ENCODE measurements at regions not wholly inside any gene's neighbourhood (a gene's known extent, or its start where the extent isn't known, plus 50 kb on each side); places are given as distances from the start of the nearest gene placed in this dataset.

DNA sequence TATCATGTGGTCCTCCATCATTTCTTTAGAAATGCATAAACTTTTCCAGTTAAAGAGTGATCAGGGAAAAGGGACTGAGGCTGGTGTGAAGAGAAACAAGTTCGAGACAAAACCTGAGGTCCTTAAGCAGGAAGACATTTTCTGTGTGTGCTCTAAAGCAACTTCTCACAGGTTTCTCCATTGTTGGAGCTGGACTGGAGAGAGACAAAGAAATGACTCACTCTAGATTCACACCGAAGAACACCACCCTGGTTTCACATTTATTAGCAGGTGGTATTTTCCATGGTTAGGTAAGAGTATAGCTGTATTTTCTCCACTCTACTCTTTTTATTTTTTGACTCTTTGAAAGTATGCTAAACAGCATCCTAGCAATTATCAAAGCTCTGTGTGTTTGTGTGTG lies 736.4 kb downstream of the KCNA4 start:
- Histone ChIP-seq H3K9ac (ENCODE audit: low read depth in 1 of 3, low read length in 3 of 3) (no peak overlapping the region), H3K27ac (ENCODE audit: low read depth, low read length) (no peak overlapping the region), H3K4me1 (ENCODE audit: control insufficient read depth in 3 of 3, insufficient read depth in 3 of 3, low read length in 3 of 3) (no peaks in the 10 kb centered on the region), H3K4me3 (ENCODE audit: low read length in 3 of 3) (no peak overlapping the region), H3K27me3 (ENCODE audit: control insufficient read depth in 3 of 3, insufficient read depth in 3 of 3, low read length in 3 of 3) (no peaks in the 10 kb centered on the region), H3K9me3 (ENCODE audit: control insufficient read depth in 3 of 3, low read length in 3 of 3) (no peaks in the 10 kb centered on the region), H3K36me3 (ENCODE audit: control insufficient read depth in 3 of 3, insufficient read depth in 3 of 3, low read length in 3 of 3) (no peaks in the 10 kb centered on the region)

- no peak overlapping the region for H3K4me3 ChIP-seq (ENCODE audit: low read length in 3 of 3)
- no peaks in the 10 kb centered on the region for H3K36me3 ChIP-seq (ENCODE audit: control insufficient read depth in 3 of 3, insufficient read depth in 3 of 3, low read length in 3 of 3)
- no peak overlapping the region for H3K9ac ChIP-seq (ENCODE audit: low read depth in 1 of 3, low read length in 3 of 3)
- H3K27me3 ChIP-seq (ENCODE audit: control insufficient read depth in 3 of 3, insufficient read depth in 3 of 3, low read length in 3 of 3): no peaks in the 10 kb centered on the region
- no peaks in the 10 kb centered on the region for H3K9me3 ChIP-seq (ENCODE audit: control insufficient read depth in 3 of 3, low read length in 3 of 3)
- no peaks in the 10 kb centered on the region for H3K4me1 ChIP-seq (ENCODE audit: control insufficient read depth in 3 of 3, insufficient read depth in 3 of 3, low read length in 3 of 3)
- H3K27ac ChIP-seq (ENCODE audit: low read depth, low read length): no peak overlapping the region
Observed at GRCh38 chr11:29279716-29280115, 737.1 kb downstream of the KCNA4 start.

DNA sequence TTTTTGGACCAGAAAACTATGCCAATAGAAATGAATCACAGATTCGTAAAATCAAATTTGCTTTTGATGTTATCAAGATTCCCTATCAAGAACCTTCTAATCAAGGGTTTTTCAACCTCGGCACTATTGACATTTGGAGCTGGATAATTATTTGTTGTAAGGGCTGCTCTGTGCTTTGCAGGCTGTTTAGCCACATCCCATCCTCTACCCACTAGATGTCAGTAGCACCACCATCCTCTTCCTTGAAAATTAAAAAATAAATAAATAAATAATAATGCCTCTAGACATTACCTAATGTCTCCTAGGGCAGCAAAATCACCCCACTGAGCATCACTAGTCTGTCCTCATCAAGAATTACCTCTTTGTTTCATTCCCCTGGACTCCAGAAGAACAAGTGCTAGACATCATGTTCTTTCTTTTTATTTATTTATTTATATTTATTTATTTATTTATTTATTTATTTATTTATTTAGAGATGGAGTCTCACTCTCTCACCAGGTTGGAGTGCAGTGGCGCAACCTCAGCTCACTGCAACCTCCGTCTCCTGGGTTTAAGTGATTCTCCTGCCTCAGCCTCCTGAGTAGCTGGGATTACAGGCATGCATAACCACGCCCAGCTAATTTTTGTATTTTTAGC lies 744.7 kb downstream of the KCNA4 start:
- no peaks in the 10 kb centered on the region for H3K36me3 ChIP-seq (ENCODE audit: control insufficient read depth in 3 of 3, insufficient read depth in 3 of 3, low read length in 3 of 3)
- no peak overlapping the region for H3K4me3 ChIP-seq (ENCODE audit: low read length in 3 of 3)
- H3K4me1 ChIP-seq (ENCODE audit: control insufficient read depth in 3 of 3, insufficient read depth in 3 of 3, low read length in 3 of 3): no peaks in the 10 kb centered on the region
- H3K27ac ChIP-seq (ENCODE audit: low read depth, low read length): no peak overlapping the region
- no peak overlapping the region for H3K9ac ChIP-seq (ENCODE audit: low read depth in 1 of 3, low read length in 3 of 3)
- H3K9me3 ChIP-seq (ENCODE audit: control insufficient read depth in 3 of 3, low read length in 3 of 3): no peaks in the 10 kb centered on the region
- H3K27me3 ChIP-seq (ENCODE audit: control insufficient read depth in 3 of 3, insufficient read depth in 3 of 3, low read length in 3 of 3): no peaks in the 10 kb centered on the region

DNA sequence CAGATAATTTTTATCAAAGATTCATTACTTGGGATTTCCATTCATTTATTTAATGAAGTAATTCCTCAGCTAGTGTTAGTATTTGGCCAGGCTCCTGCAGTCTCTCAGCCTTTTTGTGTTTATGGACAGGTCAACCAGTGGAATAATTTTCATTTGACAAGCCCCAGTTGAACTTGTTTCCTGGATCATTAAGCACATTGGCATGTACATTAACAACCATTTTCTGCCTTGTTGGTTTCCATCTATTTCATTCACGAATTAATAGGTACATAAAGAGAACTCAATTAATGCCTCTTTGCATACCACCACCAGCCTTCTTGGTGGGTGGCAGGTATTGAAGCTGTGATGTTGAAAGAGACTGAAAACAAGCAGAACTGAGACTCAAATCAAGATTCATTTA lies 745.2 kb downstream of the KCNA4 start:
- Histone ChIP-seq H3K27me3 (ENCODE audit: control insufficient read depth in 3 of 3, insufficient read depth in 3 of 3, low read length in 3 of 3) (no peaks in the 10 kb centered on the region), H3K9ac (ENCODE audit: low read depth in 1 of 3, low read length in 3 of 3) (no peak overlapping the region), H3K4me3 (ENCODE audit: low read length in 3 of 3) (no peak overlapping the region), H3K9me3 (ENCODE audit: control insufficient read depth in 3 of 3, low read length in 3 of 3) (no peaks in the 10 kb centered on the region), H3K4me1 (ENCODE audit: control insufficient read depth in 3 of 3, insufficient read depth in 3 of 3, low read length in 3 of 3) (no peaks in the 10 kb centered on the region), H3K36me3 (ENCODE audit: control insufficient read depth in 3 of 3, insufficient read depth in 3 of 3, low read length in 3 of 3) (no peaks in the 10 kb centered on the region), H3K27ac (ENCODE audit: low read depth, low read length) (no peak overlapping the region)

GRCh38 chr11:29268733-29269132 lies 748.1 kb downstream of the KCNA4 start:
- H3K27ac ChIP-seq (ENCODE audit: low read depth, low read length): no peak overlapping the region
- H3K9ac ChIP-seq (ENCODE audit: low read depth in 1 of 3, low read length in 3 of 3): no peak overlapping the region
- no peaks in the 10 kb centered on the region for H3K9me3 ChIP-seq (ENCODE audit: control insufficient read depth in 3 of 3, low read length in 3 of 3)
- no peak overlapping the region for H3K4me3 ChIP-seq (ENCODE audit: low read length in 3 of 3)
- no peaks in the 10 kb centered on the region for H3K4me1 ChIP-seq (ENCODE audit: control insufficient read depth in 3 of 3, insufficient read depth in 3 of 3, low read length in 3 of 3)
- no peaks in the 10 kb centered on the region for H3K27me3 ChIP-seq (ENCODE audit: control insufficient read depth in 3 of 3, insufficient read depth in 3 of 3, low read length in 3 of 3)
- H3K36me3 ChIP-seq (ENCODE audit: control insufficient read depth in 3 of 3, insufficient read depth in 3 of 3, low read length in 3 of 3): no peaks in the 10 kb centered on the region

- Histone ChIP-seq H3K4me1 (ENCODE audit: control insufficient read depth in 3 of 3, insufficient read depth in 3 of 3, low read length in 3 of 3) (no peaks in the 10 kb centered on the region), H3K27ac (ENCODE audit: low read depth, low read length) (no peak overlapping the region), H3K27me3 (ENCODE audit: control insufficient read depth in 3 of 3, insufficient read depth in 3 of 3, low read length in 3 of 3) (no peaks in the 10 kb centered on the region), H3K9me3 (ENCODE audit: control insufficient read depth in 3 of 3, low read length in 3 of 3) (no peaks in the 10 kb centered on the region), H3K9ac (ENCODE audit: low read depth in 1 of 3, low read length in 3 of 3) (no peak overlapping the region), H3K4me3 (ENCODE audit: low read length in 3 of 3) (no peak overlapping the region), H3K36me3 (ENCODE audit: control insufficient read depth in 3 of 3, insufficient read depth in 3 of 3, low read length in 3 of 3) (no peaks in the 10 kb centered on the region)
Observed at GRCh38 chr11:29265792-29266191, 751.0 kb downstream of the KCNA4 start.

DNA sequence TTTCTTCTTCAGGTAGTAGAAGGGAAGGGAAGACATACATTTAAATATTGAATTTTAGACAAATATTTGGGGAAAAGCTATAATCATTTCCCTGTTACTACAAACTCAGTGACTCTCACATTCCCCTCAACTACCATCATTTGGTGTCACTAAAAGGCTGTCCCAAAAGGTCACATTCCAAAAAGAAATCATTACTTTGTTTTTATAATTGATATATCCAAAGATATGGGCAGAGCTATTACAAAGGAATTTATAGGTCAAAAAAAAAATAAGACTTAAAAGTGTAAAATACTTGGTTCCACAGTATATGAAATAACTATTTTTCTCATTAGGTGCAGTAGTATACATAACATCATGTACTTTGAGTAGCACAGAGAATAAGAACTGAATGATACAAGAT lies 751.4 kb downstream of the KCNA4 start:
- Histone ChIP-seq H3K27ac (ENCODE audit: low read depth, low read length) (no peak overlapping the region), H3K36me3 (ENCODE audit: control insufficient read depth in 3 of 3, insufficient read depth in 3 of 3, low read length in 3 of 3) (no peaks in the 10 kb centered on the region), H3K4me1 (ENCODE audit: control insufficient read depth in 3 of 3, insufficient read depth in 3 of 3, low read length in 3 of 3) (no peaks in the 10 kb centered on the region), H3K4me3 (ENCODE audit: low read length in 3 of 3) (no peak overlapping the region), H3K9me3 (ENCODE audit: control insufficient read depth in 3 of 3, low read length in 3 of 3) (no peaks in the 10 kb centered on the region), H3K9ac (ENCODE audit: low read depth in 1 of 3, low read length in 3 of 3) (no peak overlapping the region), H3K27me3 (ENCODE audit: control insufficient read depth in 3 of 3, insufficient read depth in 3 of 3, low read length in 3 of 3) (no peaks in the 10 kb centered on the region)

GRCh38 chr11:29263971-29264682 lies 752.7 kb downstream of the KCNA4 start:
- H3K9me3 ChIP-seq (ENCODE audit: control insufficient read depth in 3 of 3, low read length in 3 of 3): no peaks in the 10 kb centered on the region
- no peak overlapping the region for H3K9ac ChIP-seq (ENCODE audit: low read depth in 1 of 3, low read length in 3 of 3)
- H3K36me3 ChIP-seq (ENCODE audit: control insufficient read depth in 3 of 3, insufficient read depth in 3 of 3, low read length in 3 of 3): no peaks in the 10 kb centered on the region
- H3K4me3 ChIP-seq (ENCODE audit: low read length in 3 of 3): no peak overlapping the region
- H3K27me3 ChIP-seq (ENCODE audit: control insufficient read depth in 3 of 3, insufficient read depth in 3 of 3, low read length in 3 of 3): no peaks in the 10 kb centered on the region
- no peaks in the 10 kb centered on the region for H3K4me1 ChIP-seq (ENCODE audit: control insufficient read depth in 3 of 3, insufficient read depth in 3 of 3, low read length in 3 of 3)
- H3K27ac ChIP-seq (ENCODE audit: low read depth, low read length): no peak overlapping the region

DNA sequence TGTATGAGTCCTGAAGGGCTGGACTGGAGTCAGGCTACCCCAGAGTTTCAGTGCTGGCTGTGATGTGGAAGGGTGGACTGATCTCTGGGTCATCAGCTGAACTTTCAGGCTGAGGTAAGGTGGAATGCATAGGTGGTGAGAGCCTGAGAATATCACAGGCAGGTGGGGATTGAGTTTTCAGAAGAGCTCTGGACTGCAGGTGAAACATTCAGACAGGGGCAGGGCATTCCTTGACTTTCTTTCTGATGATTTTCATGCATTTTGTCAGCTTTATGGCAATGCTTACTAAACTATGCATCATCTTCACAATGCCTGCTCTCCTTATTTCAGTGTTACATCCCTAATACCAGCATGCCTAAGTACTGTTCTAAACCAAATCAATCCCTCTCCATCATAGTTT lies 755.0 kb downstream of the KCNA4 start:
- no peaks in the 10 kb centered on the region for H3K9me3 ChIP-seq (ENCODE audit: control insufficient read depth in 3 of 3, low read length in 3 of 3)
- H3K36me3 ChIP-seq (ENCODE audit: control insufficient read depth in 3 of 3, insufficient read depth in 3 of 3, low read length in 3 of 3): no peaks in the 10 kb centered on the region
- H3K27ac ChIP-seq (ENCODE audit: low read depth, low read length): no peak overlapping the region
- H3K4me1 ChIP-seq (ENCODE audit: control insufficient read depth in 3 of 3, insufficient read depth in 3 of 3, low read length in 3 of 3): no peaks in the 10 kb centered on the region
- no peak overlapping the region for H3K9ac ChIP-seq (ENCODE audit: low read depth in 1 of 3, low read length in 3 of 3)
- no peaks in the 10 kb centered on the region for H3K27me3 ChIP-seq (ENCODE audit: control insufficient read depth in 3 of 3, insufficient read depth in 3 of 3, low read length in 3 of 3)
- no peak overlapping the region for H3K4me3 ChIP-seq (ENCODE audit: low read length in 3 of 3)

- Histone ChIP-seq H3K9ac (ENCODE audit: low read depth in 1 of 3, low read length in 3 of 3) (no peak overlapping the region), H3K36me3 (ENCODE audit: control insufficient read depth in 3 of 3, insufficient read depth in 3 of 3, low read length in 3 of 3) (no peaks in the 10 kb centered on the region), H3K4me3 (ENCODE audit: low read length in 3 of 3) (no peak overlapping the region), H3K4me1 (ENCODE audit: control insufficient read depth in 3 of 3, insufficient read depth in 3 of 3, low read length in 3 of 3) (no peaks in the 10 kb centered on the region), H3K27ac (ENCODE audit: low read depth, low read length) (no peak overlapping the region), H3K27me3 (ENCODE audit: control insufficient read depth in 3 of 3, insufficient read depth in 3 of 3, low read length in 3 of 3) (no peaks in the 10 kb centered on the region), H3K9me3 (ENCODE audit: control insufficient read depth in 3 of 3, low read length in 3 of 3) (no peaks in the 10 kb centered on the region)
Observed at GRCh38 chr11:29260939-29261705, 755.7 kb downstream of the KCNA4 start.
